ENCODE measurements at regions not wholly inside any gene's neighbourhood (a gene's known extent, or its start where the extent isn't known, plus 50 kb on each side); places are given as distances from the start of the nearest gene placed in this dataset.

DNA sequence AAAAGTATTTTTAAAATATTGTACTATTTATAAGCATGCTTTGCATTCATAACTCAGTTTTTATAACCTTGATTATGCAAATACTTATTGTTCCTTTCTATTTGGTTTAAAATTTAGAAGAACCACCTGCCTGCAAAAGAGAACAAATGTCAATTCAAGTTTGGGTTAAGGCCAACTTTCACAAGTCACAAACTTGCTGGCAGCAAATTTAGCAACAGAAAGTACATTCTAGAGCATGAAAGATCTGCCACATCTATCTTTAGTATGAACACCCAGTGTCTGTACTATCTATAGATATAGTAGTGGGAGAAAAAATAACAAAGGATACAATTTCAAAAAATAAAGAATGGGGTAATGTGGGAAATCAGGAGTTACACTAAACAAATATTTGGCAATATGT lies 1014.2 kb downstream of the C4orf33 start:
- ChIA-PET CTCF (no interaction called here), POLR2A (no interaction called here)
- no peak for DNase-seq
- Histone ChIP-seq H3K9ac (ENCODE audit: low read length) (no peak overlapping the region), H3K4me3 (ENCODE audit: control extremely low read depth in 1 of 5, extremely low read depth in 1 of 5, insufficient read depth in 1 of 5, low read depth in 2 of 5, low read length in 4 of 5) (no peak overlapping the region), H3K79me2 (ENCODE audit: control insufficient read depth, insufficient read depth, low read length) (no peaks in the 10 kb centered on the region), H3K9me3 (ENCODE audit: control extremely low read depth in 1 of 3, control insufficient read depth in 2 of 3, insufficient read depth in 1 of 3, low read length in 2 of 3) (peaks cover 0 to 3% (median 0%) of the 10 kb centered on the region in 3 donors), H3K27me3 (replicated peaks in 1 of 4; ENCODE audit: control extremely low read depth in 1 of 4, control insufficient read depth in 3 of 4, insufficient read depth in 4 of 4, low read length in 3 of 4) (no peaks in the 10 kb centered on the region), H3K4me2 (replicated peaks; ENCODE audit: low read depth, low read length, poor library complexity, severe bottlenecking) (no peak overlapping the region), H3K36me3 (replicated peaks in 1 of 2; ENCODE audit: control extremely low read depth in 1 of 2, control insufficient read depth in 1 of 2, extremely low read depth in 1 of 2, insufficient read depth in 2 of 2, low read length in 1 of 2) (no peaks in the 10 kb centered on the region), H2AFZ (ENCODE audit: insufficient read depth, low read depth, low read length, poor library complexity, severe bottlenecking) (no peak overlapping the region), H3K27ac (ENCODE audit: low read length in 2 of 2) (no peak overlapping the region), H4K20me1 (ENCODE audit: control insufficient read depth, insufficient read depth, low read length, poor library complexity, severe bottlenecking) (no peaks in the 10 kb centered on the region), H3K4me1 (ENCODE audit: control insufficient read depth in 2 of 2, insufficient read depth in 2 of 2, low read length in 2 of 2) (no peaks in the 10 kb centered on the region)
- Mint-ChIP-seq H3K27ac (no peak overlapping the region), H3K4me3 (no peak overlapping the region), H3K27me3 (no peaks in the 10 kb centered on the region), H3K9me3 (ENCODE audit: insufficient read depth) (peaks cover 4% of the 10 kb centered on the region), H3K4me1 (no peaks in the 10 kb centered on the region)
- TF ChIP-seq, protein P1, sequence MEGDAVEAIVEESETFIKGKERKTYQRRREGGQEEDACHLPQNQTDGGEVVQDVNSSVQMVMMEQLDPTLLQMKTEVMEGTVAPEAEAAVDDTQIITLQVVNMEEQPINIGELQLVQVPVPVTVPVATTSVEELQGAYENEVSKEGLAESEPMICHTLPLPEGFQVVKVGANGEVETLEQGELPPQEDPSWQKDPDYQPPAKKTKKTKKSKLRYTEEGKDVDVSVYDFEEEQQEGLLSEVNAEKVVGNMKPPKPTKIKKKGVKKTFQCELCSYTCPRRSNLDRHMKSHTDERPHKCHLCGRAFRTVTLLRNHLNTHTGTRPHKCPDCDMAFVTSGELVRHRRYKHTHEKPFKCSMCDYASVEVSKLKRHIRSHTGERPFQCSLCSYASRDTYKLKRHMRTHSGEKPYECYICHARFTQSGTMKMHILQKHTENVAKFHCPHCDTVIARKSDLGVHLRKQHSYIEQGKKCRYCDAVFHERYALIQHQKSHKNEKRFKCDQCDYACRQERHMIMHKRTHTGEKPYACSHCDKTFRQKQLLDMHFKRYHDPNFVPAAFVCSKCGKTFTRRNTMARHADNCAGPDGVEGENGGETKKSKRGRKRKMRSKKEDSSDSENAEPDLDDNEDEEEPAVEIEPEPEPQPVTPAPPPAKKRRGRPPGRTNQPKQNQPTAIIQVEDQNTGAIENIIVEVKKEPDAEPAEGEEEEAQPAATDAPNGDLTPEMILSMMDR (IDR thresholded peaks at IDR 0.05), result no peak
- intact Hi-C loops (cut with micrococcal nuclease), result no loop called here
- ATAC-seq (ENCODE audit: low read depth), result no peak

DNA sequence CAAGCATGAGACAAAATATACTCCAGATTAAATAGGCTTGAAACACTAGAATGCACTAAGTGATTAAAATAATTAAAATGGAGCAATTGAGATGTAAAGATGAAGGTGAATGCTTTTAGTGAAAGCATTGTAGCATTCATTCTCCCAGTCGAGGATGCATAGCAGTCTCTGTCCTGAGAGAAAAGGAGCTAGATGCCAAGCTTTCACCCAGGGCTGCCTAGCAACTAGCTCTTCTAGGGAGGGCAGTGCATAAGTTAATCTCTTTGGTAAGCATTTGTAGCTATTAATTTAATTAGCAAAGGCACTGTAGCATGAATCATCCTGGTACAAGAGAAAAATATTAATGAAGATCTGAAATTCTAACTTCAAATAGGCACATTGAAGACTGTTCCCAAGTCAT lies 1014.8 kb downstream of the C4orf33 start:
- POLR2A ChIA-PET, result no interaction called here
- Histone ChIP-seq H3K4me3 (ENCODE audit: control extremely low read depth in 1 of 5, extremely low read depth in 1 of 5, insufficient read depth in 1 of 5, low read depth in 2 of 5, low read length in 4 of 5) (no peak overlapping the region), H3K9ac (ENCODE audit: low read length) (no peak overlapping the region), H3K27me3 (replicated peaks in 1 of 4; ENCODE audit: control extremely low read depth in 1 of 4, control insufficient read depth in 3 of 4, insufficient read depth in 4 of 4, low read length in 3 of 4) (no peaks in the 10 kb centered on the region), H3K9me3 (ENCODE audit: control extremely low read depth in 1 of 3, control insufficient read depth in 2 of 3, insufficient read depth in 1 of 3, low read length in 2 of 3) (peaks cover 0 to 3% (median 0%) of the 10 kb centered on the region in 3 donors), H3K79me2 (ENCODE audit: control insufficient read depth, insufficient read depth, low read length) (no peaks in the 10 kb centered on the region), H3K36me3 (replicated peaks in 1 of 2; ENCODE audit: control extremely low read depth in 1 of 2, control insufficient read depth in 1 of 2, extremely low read depth in 1 of 2, insufficient read depth in 2 of 2, low read length in 1 of 2) (no peaks in the 10 kb centered on the region), H3K27ac (ENCODE audit: low read length in 2 of 2) (no peak overlapping the region), H3K4me2 (replicated peaks; ENCODE audit: low read depth, low read length, poor library complexity, severe bottlenecking) (no peak overlapping the region), H2AFZ (ENCODE audit: insufficient read depth, low read depth, low read length, poor library complexity, severe bottlenecking) (no peak overlapping the region), H4K20me1 (ENCODE audit: control insufficient read depth, insufficient read depth, low read length, poor library complexity, severe bottlenecking) (no peaks in the 10 kb centered on the region), H3K4me1 (ENCODE audit: control insufficient read depth in 2 of 2, insufficient read depth in 2 of 2, low read length in 2 of 2) (no peaks in the 10 kb centered on the region)
- CTCF ChIA-PET, result no interaction called here
- intact Hi-C loops (cut with micrococcal nuclease), result no loop called here
- H3K27ac Mint-ChIP-seq, result no peak overlapping the region
- DNase-seq (no peak), ATAC-seq (ENCODE audit: low read depth) (no peak)
- no peak overlapping the region for H3K4me3 Mint-ChIP-seq
- TF ChIP-seq, protein P1 (IDR thresholded peaks at IDR 0.05), result no peak
- TF ChIP-seq EZH2 (IDR thresholded peaks at IDR 0.05; ENCODE audit: borderline replicate concordance, insufficient read depth, low read depth, low read length, poor library complexity, severe bottlenecking), result no peak
- WGBS (ENCODE audit: insufficient coverage), result 73% methylated on average over 1 of the region's 1 CpG
- H3K4me1 Mint-ChIP-seq, result no peaks in the 10 kb centered on the region
- peaks cover 4% of the 10 kb centered on the region for H3K9me3 Mint-ChIP-seq (ENCODE audit: insufficient read depth)
- H3K27me3 Mint-ChIP-seq, result no peaks in the 10 kb centered on the region

All from B cell (primary cell).